ENCODE measurements at regions not wholly inside any gene's neighbourhood (a gene's known extent, or its start where the extent isn't known, plus 50 kb on each side); places are given as distances from the start of the nearest gene placed in this dataset.
"Not testable (repeated sequence)": the region's sequence is repeated elsewhere in the genome, so short reads cannot be mapped to it uniquely, and the experiment has no call there.

DNA sequence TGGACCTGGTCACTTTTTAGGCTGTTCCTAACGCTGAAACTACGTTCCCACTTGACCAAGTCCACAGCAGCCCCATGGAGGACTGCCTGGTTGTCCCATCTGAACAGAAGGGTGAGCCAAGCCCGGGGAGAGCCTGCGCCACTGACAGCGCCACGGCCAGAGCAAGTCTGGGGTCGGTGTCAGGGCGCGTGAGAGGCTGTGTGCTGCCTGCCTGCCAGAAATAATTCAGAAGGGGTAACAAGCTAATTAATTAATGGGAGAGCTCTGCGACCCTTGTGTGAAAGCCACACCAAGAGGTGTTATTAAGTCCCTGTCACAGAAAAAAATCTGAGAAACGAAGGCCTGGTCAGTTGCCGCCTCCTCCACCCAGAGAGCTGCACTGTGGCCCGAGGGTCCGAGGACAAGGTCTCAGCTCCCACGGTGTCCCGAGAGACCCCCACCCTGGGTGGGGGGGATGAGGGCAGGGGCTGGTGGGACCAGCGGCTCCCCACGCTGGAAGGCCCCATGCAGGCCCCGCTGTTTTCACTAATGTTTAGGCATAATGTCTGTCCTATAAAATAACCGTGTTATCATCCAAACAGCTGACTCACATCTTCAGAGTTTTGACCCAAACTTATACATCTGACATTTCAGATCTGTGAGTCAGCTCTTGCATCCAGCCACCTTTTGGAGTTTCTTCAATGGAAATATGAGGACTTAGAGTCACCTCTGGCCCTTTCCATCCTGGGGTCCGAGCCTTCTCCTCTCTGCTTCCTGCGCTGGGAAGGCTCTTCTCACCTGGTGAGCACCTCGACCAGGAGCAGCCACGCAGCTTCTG, 58.5 kb downstream of the DLL1 start:
- no peak for DNase-seq

DNA sequence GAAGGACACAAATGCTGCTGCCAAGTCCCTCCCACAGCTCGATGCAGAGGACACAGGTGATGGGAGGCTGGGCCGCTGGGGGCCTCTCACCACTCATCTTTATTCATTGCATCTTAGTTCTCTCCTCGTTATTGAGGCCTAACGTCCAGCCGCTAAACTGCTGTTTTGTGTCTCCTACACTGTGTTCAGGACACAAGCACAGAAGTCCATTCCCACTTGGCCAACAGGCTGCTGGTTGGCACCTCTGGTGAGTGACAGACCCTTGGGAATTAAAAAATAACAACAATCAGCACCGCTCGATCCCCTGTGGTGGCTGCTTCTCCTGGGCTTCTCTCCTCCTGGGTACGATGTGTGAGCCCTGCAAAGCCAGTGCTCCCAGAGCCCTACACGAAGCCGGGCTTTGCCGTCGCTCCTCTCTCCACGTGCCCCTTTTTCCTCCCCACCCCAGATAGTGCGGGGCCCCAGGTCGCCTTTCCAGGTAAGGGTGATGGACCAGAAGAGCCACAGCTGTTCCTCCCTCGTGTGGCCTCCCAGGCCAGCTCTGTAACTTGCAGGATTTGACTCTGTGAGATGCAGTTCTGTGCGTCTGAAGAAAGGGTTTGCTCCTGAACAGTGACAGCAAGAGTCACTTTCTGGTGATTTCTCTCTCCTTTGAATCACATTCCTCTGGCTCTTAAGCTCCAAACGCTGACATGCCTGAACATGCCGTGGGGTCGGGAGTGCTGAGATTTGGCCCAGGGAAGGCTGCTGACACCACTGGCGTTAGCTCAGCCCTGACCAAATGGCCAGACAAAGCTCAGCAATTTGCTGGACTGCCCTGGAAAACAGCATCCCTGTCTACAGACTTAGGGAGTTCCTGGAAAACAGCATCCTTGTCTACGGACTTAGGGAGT, 59.3 kb downstream of the DLL1 start:
- DNase-seq, result no peak

DNA sequence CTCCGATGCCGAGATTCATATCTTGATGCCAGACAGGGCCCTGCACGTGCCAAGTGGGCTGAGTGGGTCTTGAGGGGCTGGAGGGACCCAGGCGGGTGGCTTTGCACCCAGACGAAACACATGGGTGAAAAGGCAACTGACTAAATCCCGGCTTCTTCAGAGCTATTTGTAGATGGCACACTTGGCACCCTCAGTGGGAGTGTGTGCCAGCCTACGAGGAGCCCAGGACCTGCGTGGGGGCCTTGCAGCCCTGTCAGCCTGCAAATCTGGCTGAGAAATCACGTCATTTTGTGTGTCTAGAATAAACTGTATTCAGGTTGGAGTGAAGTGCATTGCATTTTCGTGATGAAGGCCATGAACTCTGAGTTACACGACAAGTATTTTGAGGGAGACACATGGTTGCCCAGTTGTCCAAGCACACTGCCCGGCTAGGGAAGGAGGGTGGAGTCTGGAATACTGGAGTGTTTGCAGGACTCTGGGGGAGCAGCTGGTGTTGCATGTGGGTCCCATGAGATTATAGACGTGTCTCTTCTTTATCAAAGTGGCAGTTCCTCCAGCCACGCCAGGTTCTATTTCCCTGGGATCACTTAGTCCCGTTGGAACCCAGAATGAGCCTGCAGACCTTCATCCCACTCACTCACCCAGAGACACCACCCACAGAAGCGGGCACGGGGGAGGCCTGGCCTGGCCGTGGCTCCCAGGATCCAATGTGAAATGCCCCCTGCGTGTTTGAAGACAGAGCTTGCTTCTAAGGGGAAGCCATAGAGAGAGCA, 60.2 kb downstream of the DLL1 start:
- no peak for DNase-seq

GRCh38 chr6:170229851-170230519, 60.9 kb downstream of the DLL1 start:
- DNase-seq, result no peak

DNA sequence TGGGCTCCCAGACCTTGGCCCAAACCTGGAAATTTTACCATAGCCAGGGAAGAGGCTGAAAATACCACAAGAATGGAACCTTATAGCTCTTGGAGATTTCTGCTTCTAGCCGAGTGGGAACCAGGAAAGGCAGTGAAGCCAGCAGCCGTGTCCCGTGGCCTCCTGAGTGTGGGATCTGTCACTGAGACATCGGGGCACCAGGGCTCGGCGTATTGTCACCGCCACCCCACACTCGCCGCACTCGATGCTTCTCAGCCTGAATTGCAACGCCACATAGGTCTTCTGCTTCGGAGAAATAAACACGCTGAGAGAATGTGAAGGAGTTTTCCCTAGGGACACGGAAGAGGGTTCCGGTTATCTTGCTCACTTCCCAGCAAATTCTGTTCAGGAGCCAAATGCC, 61.5 kb downstream of the DLL1 start:
- DNase-seq, result no peak

DNA sequence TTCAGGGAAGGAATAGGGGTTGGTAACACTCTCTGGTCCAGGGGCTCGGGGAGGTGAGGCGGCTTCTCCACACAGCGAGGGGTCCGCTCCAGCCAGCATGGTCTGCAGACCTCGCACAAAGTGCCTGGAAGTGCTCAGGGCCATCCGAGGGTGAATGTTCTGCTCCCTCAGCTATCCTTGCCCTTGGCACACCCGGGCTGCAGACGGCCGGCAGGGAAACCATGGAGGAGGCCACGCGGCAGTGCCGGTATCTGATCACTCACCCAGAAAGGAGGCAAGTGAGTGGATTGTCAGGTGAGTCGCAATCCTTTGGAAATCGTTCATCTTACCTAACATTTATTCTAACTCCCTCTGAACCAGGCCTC, 62.0 kb downstream of the DLL1 start:
- DNase-seq, result no peak

DNA sequence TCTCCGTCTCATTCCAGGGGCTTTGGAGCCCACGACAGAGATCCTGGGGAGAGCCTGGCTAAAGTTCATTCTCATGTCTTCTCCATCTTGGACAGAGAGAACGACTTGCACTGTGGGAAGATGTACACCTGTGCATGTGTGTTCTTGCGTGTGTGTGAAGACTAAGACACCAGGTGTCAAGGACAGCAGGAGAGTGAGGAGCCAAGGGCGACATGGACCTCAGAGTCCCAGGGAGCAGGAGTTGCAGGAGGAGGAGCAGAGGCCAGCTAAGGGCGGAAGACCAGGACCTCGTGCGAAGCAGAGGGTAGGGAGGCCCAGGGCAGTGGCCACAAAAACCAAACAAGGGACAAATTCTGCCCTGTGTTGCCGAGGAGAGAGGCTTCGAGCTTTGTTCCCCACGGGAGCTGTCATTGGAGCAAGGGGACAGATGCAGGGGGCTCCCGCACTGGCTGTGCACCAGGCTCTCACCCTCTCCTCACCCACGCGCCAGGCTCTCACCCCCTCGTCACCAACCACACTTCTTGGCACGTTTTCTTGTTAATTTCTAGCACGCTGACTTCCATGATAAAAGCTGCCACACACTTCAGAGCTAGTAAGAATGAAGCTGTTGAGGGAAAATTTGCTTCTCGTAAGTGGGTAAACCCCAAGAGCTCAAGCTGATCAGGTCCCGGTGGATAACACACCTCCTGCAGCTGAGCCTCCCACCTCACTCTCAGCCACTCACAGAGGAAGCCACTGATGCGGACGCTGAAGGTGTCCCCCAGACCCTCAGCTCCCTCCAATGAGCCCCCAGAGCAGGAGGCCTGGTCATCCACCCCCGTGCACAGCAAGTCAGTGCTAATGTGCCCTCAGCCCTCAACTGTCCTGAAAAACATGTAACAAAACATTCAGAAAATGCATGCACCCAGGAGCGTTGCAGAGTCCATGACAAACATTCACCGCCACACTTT, 62.6 kb downstream of the DLL1 start:
- no peak for DNase-seq

- no peak for DNase-seq
These were observed 63.3 kb downstream of the DLL1 start for GRCh38 chr6:170227521-170227983.

DNA sequence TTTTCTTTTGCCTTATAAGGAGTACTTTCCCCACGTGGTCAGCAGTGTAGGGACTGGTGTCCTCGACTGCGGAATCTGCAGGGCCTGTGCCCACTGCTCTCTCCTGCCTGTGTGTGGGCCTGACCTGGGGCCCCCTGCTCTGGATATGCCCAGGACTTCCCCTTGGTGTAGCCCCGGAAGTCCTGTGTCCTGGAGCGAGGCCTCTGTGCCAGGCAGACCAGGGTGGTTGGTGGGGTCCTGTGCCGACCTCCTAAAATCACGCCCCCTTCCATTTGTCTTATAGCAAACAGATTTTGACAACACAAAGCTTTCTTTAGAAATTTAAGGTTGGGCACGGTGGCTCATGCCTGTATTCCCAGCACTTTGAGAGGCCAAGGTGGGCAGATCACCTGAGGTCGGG, 64.2 kb downstream of the DLL1 start:
- no peak for DNase-seq

- no peak for DNase-seq
These were observed 64.9 kb downstream of the DLL1 start for GRCh38 chr6:170225852-170226417.

DNA sequence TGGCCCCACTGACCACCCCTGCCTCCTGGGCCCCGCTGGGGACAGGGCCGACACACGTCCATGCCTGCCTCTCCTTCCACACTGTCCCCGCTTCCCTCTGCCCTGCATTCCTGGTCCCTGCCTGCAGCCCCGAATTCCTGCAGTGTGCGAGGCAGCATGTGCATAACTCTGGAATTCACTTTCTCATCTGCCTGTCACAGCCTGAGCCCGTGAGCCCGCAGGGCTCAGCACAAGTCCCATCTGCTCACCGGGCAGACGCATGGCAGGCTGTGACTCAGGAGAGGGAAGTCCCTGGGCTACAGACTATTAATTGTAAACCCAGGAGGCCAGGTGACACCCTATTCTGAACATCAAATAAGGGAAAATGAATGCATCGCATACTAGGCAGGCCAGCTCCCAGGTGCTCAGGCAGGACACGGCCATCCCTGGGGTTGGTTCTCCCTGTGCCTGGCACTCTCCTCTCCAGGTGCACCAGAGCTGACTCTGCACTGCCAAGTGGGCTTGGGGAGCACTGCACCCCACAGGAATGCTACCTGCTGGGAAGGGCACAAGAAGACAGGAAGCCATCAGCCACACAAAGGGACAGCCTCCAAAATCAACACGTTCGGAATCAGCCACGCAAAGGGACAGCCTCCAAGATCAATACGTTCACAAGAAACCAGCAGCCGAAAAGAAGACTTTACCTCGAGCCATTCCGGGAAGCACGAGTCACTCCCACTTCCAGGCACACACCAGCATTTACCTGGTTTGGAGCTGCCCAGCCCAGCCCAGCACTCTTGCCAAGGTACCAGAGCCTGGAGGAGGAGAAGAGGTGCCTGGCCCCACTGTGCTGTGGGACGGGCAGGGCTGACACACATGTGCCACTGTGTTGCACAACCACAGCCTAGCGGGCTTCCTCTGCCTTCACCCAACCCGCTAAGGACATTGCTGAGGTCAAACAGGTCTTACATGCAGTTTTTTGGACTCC, 65.9 kb downstream of the DLL1 start:
- no peak for DNase-seq

GRCh38 chr6:170223718-170224693, 66.9 kb downstream of the DLL1 start:
- DNase-seq, result no peak

- no peak for DNase-seq
These were observed 68.1 kb downstream of the DLL1 start for GRCh38 chr6:170222498-170223471.

DNA sequence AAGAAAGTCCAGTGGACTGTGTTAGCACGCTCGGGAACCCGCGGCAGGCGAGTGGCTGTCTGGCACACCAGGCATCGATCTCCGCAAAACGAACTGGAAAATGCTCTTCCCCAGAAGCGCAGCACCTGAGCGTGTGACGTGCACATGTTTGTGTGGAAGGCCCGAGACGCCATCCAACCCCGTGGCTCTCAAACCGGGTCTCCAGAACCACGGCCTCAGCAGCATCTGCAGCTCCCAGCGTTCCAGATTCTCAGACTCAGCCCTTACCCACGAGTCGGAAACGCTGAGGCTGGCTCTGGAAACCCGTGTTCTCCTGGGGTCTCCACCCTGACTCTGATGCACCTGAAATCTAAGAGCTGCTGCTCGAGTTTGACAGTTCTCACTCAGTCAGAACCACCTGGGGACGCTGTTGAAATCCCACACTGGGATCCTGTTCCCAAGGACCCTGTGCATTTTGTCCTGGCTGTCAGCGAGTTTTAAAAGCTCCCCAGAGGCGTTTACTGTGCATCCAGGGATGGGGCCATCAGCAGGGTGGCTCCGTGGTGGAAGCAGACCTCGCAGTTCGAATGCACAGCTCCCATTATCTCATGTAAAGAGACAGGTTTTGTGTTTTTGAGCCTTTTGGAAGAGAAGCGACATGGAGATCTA, 69.0 kb downstream of the DLL1 start:
- DNase-seq, result no peak

DNA sequence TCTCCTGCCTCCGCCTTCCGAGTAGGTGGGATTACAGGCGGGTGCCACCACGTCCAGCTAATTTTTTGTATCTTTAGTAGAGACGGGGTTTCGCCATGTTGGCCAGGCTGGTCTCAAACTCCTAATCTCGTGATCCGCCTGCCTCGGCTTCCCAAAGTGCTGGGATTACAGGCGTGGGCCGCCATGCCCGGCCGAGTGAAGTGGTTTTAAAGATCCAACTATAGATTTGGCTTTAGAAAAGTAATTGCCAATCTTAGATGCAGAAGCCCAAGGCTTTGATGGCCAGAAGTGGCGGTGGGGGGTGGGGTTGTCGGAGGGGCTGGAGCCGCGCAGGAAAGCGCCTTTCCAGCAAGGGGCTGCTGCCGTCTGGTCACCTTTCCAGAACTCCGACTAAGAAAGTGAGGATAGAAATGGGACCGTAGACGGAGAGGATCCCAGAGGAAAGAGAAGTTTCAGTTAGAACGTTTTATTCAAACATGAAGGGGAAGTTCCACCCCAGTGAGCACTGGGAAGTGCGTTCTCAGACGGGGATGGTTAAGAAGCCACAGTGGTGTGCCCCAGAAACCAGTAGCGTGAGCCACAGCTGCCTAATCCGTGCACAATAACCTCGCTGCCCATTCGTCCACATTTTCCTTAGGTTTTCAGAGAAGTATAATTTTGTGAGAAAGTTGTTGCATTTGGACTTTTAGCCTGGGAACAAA, 69.7 kb downstream of the DLL1 start:
- no peak for DNase-seq

DNA sequence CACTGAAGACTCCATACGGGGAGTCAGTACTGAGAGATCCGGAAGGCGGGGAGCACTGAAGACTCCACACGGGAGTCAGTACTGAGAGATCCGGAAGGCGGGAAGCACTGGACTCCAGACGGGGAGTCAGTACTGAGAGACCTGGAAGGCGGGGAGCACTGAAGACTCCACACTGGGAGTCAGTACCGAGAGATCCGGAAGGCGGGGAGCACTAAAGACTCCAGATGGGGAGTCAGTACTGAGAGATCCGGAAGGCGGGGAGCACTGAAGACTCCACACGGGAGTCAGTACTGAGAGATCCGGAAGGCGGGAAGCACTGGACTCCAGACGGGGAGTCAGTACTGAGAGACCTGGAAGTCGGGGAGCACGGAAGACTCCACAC, 77.2 kb downstream of the DLL1 start:
- not testable (repeated sequence) for DNase-seq

Data from T1000 (cell line).